Effector memory CD8-positive, alpha-beta T cell (primary cell): ENCODE measurements at regions not wholly inside any gene's neighbourhood (a gene's known extent, or its start where the extent isn't known, plus 50 kb on each side); places are given as distances from the start of the nearest gene placed in this dataset.

ENCODE experiments used
- ATAC-seq: fragments of 150-1000 bp; cut with Tn5 transposase; replicated peaks from 2 replicates; pipeline ENCODE4 v1.10.0; 2021; ENCODE audit warnings: mild to moderate bottlenecking, moderate library complexity
- DNase-seq, 3 experiments: peaks; one replicate each; pipeline ENCODE4 v3.0.0; 2021
- H3K27ac Mint-ChIP-seq, 2 donors: one replicate each; pipeline ENCODE4 v1.8.0; 2022; ENCODE audit warnings: mild to moderate bottlenecking in 2 of 2, mixed read lengths in 2 of 2, moderate library complexity in 2 of 2
- H3K27me3 Mint-ChIP-seq, 2 donors: one replicate each; pipeline ENCODE4 v1.8.0; 2022; ENCODE audit warnings: mixed read lengths in 2 of 2
- H3K36me3 Mint-ChIP-seq: one replicate; pipeline ENCODE4 v1.8.0; 2022; ENCODE audit warnings: mild to moderate bottlenecking, moderate library complexity, mixed read lengths; ENCODE audit not compliant: insufficient read depth
- H3K4me1 Mint-ChIP-seq, 2 donors: one replicate each; pipeline ENCODE4 v1.8.0; 2022; ENCODE audit warnings: low read depth in 2 of 2, mixed read lengths in 2 of 2
- H3K4me3 Mint-ChIP-seq, 2 donors: one replicate each; pipeline ENCODE4 v1.8.0; 2022; ENCODE audit warnings: mild to moderate bottlenecking in 2 of 2, mixed read lengths in 2 of 2, moderate library complexity in 2 of 2
- H3K9me3 Mint-ChIP-seq, 2 donors: one replicate each; pipeline ENCODE4 v1.8.0; 2022; ENCODE audit warnings: mixed read lengths in 2 of 2

DNA sequence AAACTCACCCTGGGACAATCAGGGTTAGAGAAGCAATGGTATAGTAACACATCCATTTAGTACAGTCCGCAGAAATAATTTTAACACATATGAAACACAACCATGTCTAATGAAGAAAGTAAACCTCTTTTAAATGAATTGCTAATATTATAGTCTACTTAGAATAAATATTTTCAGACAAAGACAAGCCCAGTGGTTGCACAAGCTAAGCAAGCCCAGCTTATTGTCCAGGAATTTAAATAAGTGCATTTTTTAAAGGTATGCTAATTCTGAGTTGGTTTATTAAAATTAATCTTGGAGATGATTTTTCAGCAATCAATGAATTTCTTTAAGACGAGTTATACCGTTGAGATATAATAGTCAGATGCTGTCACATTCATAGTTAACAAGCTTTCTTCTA lies 118.8 kb upstream of the BLID start:
- no peak overlapping the region for H3K4me3 Mint-ChIP-seq
- no peaks in the 10 kb centered on the region for H3K4me1 Mint-ChIP-seq
- H3K27ac Mint-ChIP-seq, result no peak overlapping the region
- no peaks in the 10 kb centered on the region for H3K36me3 Mint-ChIP-seq
- peaks cover 0 to 5% of the 10 kb centered on the region in 2 donors for H3K27me3 Mint-ChIP-seq
- ATAC-seq, result no peak
- DNase-seq, result no peak
- H3K9me3 Mint-ChIP-seq, result peaks cover 0 to 2% of the 10 kb centered on the region in 2 donors

DNA sequence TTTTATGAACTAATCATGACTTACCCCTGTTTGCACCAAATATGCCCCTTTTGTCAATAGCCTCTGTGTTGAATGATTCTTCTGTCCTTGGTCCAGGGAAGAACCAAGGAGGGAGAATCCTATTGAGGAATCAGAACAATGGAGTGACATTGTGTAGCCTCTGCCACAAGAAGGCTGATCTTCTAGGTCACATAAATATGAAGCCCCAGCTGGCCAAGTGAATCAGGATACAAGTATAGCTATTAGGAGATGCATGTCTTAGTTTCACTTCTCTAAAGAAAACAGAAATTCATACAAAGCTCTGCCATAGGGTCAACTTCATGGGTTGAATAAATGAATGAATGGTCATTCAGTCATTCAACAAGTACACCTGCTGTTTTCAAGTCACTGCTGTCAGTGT lies 118.2 kb upstream of the BLID start:
- no peaks in the 10 kb centered on the region for H3K4me1 Mint-ChIP-seq
- H3K27ac Mint-ChIP-seq, result no peak overlapping the region
- H3K9me3 Mint-ChIP-seq, result peaks cover 0 to 2% of the 10 kb centered on the region in 2 donors
- no peak overlapping the region for H3K4me3 Mint-ChIP-seq
- no peaks in the 10 kb centered on the region for H3K36me3 Mint-ChIP-seq
- H3K27me3 Mint-ChIP-seq, result no peaks in the 10 kb centered on the region
- ATAC-seq, result no peak
- no peak for DNase-seq

DNA sequence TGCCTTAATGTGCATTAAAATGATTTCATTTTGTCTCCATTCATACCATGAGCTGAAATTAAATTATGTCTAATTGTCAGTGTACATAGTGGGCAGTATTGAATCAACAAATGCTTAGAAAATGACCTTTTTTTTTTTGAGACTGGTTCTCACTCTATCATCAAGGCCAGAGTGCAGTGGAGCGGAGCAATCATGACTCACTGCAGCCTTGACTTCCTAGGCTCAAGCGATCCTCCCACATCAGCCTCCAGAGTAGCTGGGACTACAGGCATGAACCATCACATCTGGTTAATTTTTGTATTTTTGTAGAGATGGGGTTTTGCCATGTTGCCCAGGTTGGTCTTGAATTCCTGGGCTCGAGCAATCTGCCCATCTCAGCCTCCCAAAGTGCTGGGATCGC lies 117.0 kb upstream of the BLID start:
- DNase-seq, result no peak
- H3K27me3 Mint-ChIP-seq, result no peaks in the 10 kb centered on the region
- H3K4me3 Mint-ChIP-seq, result no peak overlapping the region
- no peak for ATAC-seq
- no peaks in the 10 kb centered on the region for H3K36me3 Mint-ChIP-seq
- H3K9me3 Mint-ChIP-seq, result no peaks in the 10 kb centered on the region
- no peaks in the 10 kb centered on the region for H3K4me1 Mint-ChIP-seq
- H3K27ac Mint-ChIP-seq, result no peak overlapping the region

DNA sequence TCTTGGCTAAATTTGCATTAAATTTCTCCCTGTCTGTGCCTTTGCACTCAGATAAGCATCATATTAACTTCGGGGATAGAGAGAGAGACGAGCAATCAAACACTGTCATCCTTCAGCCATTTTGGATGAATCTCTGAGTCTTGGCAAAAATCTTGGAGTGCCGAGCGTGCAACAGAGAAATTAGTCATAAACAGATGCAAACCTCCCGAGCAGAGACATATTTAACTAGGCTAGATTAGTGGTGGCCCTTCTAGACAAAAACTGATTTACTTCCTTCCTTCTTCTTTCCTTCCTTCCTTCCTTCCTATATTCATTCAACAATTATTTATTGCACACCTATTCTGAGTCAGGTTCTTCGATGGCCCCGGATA lies 114.4 kb upstream of the BLID start:
- H3K4me1 Mint-ChIP-seq, result no peaks in the 10 kb centered on the region
- H3K36me3 Mint-ChIP-seq, result no peaks in the 10 kb centered on the region
- no peak overlapping the region for H3K4me3 Mint-ChIP-seq
- H3K27ac Mint-ChIP-seq, result no peak overlapping the region
- ATAC-seq (no peak), DNase-seq (no peak)
- no peaks in the 10 kb centered on the region for H3K27me3 Mint-ChIP-seq
- H3K9me3 Mint-ChIP-seq, result no peaks in the 10 kb centered on the region

DNA sequence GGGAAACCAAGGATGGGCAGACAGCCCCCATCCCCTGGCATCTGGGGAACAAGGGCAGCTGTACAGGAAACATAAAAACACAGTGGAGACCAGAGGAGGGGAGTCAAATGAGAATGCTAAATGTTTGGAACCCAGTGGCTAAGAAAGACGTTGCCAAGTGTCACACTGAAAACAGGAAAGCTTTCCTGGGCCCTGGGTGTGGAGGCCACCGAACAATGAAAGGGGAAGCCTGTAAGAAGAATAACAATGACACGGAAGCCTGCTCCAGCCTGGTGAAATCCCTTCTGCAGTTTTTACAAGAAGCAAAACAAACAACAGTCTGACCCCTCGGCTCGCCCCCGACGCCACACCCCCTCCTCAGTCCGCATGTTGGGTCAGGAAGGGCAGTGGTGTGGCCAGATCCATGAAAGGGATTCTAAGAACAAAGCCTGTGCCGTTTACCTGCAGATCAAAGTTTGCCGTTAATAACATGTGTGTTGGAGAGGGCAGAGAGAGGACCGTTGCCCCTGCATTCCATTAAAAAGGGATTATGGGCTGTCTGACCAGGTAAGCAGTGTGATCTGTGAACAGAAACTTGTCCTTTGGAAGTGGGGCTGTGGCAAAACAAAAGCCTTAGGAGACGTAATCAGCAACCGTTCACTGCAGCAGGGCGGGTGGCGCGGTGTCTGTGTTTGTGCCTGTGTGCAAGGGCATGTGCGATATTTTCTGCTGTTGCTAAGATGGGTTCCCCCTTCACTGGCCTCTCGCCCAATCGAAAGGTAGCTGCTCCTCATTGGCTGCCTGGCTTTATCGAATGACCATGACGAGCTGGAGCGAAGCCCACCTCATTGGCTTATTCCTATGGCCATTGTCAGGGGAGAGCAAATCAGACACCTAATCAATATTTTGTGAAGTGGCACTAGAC lies 113.7 kb upstream of the BLID start:
- H3K4me1 Mint-ChIP-seq, result no peaks in the 10 kb centered on the region
- ATAC-seq, result no peak
- H3K36me3 Mint-ChIP-seq, result no peaks in the 10 kb centered on the region
- no peaks in the 10 kb centered on the region for H3K9me3 Mint-ChIP-seq
- H3K27ac Mint-ChIP-seq, result no peak overlapping the region
- no peak for DNase-seq
- H3K27me3 Mint-ChIP-seq, result no peaks in the 10 kb centered on the region
- H3K4me3 Mint-ChIP-seq, result no peak overlapping the region

DNA sequence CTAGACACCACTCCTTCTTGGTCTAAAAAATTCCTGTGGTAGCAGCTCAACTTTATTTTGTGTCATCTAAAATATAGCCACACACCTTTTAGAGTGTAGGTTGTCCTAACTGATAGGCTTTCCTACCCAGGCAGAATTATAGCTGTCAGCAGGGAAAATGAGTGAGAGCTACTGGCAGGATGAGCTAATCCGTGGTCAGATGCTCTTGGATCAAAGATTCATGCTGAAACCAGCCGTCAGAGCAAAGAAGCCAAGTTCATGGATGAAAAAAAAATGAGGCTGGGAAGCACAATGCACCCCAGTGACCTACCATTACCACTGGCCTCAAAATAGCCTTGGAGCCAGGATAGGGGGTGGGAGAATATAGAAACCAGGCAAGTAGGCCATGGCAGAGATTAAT lies 113.1 kb upstream of the BLID start:
- Mint-ChIP-seq H3K36me3 (no peaks in the 10 kb centered on the region), H3K27ac (no peak overlapping the region), H3K4me1 (no peaks in the 10 kb centered on the region), H3K27me3 (no peaks in the 10 kb centered on the region), H3K4me3 (no peak overlapping the region), H3K9me3 (no peaks in the 10 kb centered on the region)
- DNase-seq (no peak), ATAC-seq (no peak)

DNA sequence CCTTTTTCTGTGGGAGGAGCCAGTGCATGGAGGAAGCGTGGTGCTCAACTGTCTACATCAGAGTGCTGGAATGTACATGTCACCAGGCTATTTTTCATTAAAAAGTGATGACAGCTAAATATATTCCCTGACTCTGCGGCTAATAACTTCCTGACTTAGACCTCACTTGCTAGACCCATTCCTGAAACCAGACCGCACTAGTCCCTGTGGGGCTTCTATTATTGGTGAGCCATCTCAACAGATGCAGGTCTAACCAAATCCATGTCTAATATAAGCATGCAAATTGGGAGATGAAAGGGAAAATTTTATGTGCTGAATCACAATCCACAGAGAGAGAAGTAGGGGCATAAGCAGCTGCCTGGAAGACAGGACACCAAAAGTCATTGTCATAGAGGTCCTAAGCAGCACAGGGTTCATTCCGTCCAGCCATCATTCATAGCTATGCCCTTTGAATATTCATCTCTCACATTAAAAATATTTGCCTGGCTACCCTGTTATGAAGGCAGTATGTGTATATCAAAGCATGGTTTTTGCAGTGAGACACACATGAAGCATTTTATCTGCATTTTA lies 110.9 kb upstream of the BLID start:
- Mint-ChIP-seq H3K9me3 (no peaks in the 10 kb centered on the region), H3K4me1 (no peaks in the 10 kb centered on the region), H3K4me3 (no peak overlapping the region), H3K27me3 (peaks cover 0 to 4% of the 10 kb centered on the region in 2 donors), H3K36me3 (no peaks in the 10 kb centered on the region), H3K27ac (no peak overlapping the region)
- no peak for DNase-seq
- no peak for ATAC-seq

DNA sequence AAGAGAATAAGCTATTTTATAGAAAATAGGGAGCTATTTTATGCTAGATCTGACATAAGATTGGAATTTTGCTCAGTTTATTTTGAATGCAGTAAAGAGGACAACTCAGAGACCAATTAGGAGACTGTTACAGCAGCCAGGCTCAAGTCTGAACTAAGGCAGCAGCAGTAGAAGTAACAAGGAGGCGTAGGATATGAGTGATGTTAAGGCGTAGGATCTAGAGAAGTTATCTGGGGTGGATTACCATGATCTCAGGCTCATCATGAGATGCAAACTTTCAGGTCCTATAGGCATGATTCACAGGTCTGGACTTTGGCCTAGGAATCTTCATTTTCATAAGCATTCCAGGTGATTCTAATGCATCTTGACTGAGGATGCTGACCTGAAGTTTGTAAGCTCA lies 108.9 kb upstream of the BLID start:
- no peak overlapping the region for H3K27ac Mint-ChIP-seq
- peaks cover 0 to 4% of the 10 kb centered on the region in 2 donors for H3K27me3 Mint-ChIP-seq
- ATAC-seq (no peak), DNase-seq (no peak)
- H3K4me1 Mint-ChIP-seq, result no peaks in the 10 kb centered on the region
- H3K36me3 Mint-ChIP-seq, result no peaks in the 10 kb centered on the region
- H3K4me3 Mint-ChIP-seq, result no peak overlapping the region
- H3K9me3 Mint-ChIP-seq, result no peaks in the 10 kb centered on the region

DNA sequence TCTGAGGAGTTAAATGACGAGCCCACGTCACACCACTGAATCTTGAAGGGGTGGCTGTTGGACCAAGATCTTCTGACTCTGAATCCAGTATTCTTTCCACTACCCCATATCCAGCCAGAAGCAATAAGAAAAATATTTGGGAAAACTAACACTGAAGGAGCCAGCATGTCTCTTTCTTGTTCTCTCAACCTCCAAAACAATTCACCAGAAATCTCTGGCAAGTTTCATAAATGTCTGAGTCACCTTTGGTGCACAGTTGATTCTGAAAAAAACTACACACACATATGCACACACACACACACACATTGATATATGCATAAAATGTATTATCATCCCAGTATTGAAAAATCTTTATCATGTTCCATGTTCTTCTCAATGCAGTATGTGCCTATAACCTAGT lies 104.3 kb upstream of the BLID start:
- H3K4me3 Mint-ChIP-seq, result no peak overlapping the region
- no peak overlapping the region for H3K27ac Mint-ChIP-seq
- peaks cover 0 to 14% of the 10 kb centered on the region in 2 donors for H3K27me3 Mint-ChIP-seq
- ATAC-seq (no peak), DNase-seq (no peak)
- H3K9me3 Mint-ChIP-seq, result no peaks in the 10 kb centered on the region
- no peaks in the 10 kb centered on the region for H3K36me3 Mint-ChIP-seq
- no peaks in the 10 kb centered on the region for H3K4me1 Mint-ChIP-seq

DNA sequence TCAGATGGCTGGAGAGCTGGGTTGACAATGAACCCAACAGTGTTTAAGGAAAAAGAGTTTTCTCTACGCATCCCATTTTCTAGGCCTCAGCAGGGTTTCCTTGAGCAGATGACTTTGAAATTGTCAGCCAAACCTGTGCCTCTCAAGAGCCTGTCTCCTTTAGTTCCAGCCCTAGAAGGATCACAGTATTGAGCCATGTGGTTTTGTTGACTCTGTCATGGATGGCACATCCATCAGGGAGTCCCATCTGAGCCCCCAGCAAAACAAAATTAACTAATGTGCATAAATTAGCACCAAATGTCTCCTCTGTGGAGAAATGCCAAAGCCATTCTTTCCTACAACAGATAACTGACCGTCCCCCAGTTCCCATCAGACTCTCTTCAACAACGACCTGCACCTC lies 103.8 kb upstream of the BLID start:
- no peaks in the 10 kb centered on the region for H3K4me1 Mint-ChIP-seq
- no peak overlapping the region for H3K27ac Mint-ChIP-seq
- ATAC-seq, result no peak
- no peaks in the 10 kb centered on the region for H3K9me3 Mint-ChIP-seq
- peaks cover 0 to 14% of the 10 kb centered on the region in 2 donors for H3K27me3 Mint-ChIP-seq
- no peaks in the 10 kb centered on the region for H3K36me3 Mint-ChIP-seq
- no peak overlapping the region for H3K4me3 Mint-ChIP-seq
- no peak for DNase-seq

DNA sequence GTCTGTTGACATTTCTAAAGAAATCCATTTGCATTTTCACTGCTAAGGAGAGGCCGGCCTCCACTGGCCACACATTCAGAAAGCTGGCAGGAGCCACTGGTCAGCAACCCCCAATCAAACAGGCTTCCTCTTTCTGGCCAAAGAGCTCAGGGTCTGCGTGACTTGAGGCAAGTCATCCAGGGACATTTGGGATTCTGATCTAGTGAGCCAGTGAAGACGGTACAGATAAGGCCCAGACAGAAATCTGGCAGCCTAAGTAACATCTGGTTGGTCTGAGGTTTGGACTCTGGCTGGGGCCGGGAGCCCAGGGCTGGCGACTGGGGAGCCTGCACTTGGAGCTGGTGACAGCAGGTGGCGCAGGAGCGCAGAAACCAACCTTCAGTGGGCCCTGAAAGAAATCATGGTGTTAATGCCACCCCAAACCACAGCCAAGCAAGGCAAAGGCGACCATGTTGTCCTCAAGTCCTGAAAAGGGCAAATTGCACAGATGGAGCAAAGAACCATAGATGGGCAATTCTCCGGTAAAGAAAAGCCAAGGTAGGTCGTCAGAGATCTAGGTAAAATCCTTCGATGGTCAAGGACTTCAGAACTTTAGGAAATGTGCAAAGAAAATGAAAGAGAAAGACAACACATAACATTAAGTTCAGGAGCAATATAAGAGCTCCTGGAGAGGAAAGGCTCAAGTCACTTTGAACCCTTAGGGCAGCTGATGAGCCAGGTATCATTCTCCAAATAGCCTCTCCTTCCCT lies 99.4 kb upstream of the BLID start:
- Mint-ChIP-seq H3K36me3 (no peaks in the 10 kb centered on the region), H3K27ac (no peak overlapping the region), H3K4me1 (no peaks in the 10 kb centered on the region), H3K9me3 (no peaks in the 10 kb centered on the region), H3K4me3 (no peak overlapping the region), H3K27me3 (peaks cover 0 to 10% of the 10 kb centered on the region in 2 donors)
- no peak for ATAC-seq
- no peak for DNase-seq

DNA sequence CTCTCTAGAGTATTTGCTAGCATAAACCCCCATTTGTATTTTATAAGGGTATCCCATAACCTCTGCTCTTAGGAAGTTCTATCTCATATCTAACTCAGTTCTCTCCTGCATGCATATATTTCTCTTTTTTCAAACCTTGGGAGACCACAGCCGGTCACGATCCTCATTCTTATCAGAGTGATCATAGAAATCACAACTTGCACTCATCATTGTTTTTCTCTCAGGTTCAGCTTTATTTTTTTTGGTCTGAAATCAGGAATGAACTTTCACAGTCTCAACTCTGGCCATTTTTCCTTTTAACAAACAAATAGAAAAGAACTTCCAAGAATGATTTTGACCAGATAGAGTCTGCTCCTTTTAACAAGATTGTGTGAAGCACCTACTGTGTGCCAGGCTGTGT lies 98.6 kb upstream of the BLID start:
- H3K9me3 Mint-ChIP-seq, result no peaks in the 10 kb centered on the region
- no peaks in the 10 kb centered on the region for H3K36me3 Mint-ChIP-seq
- peaks cover 0 to 10% of the 10 kb centered on the region in 2 donors for H3K27me3 Mint-ChIP-seq
- H3K27ac Mint-ChIP-seq, result no peak overlapping the region
- no peak for DNase-seq
- no peak overlapping the region for H3K4me3 Mint-ChIP-seq
- H3K4me1 Mint-ChIP-seq, result no peaks in the 10 kb centered on the region
- no peak for ATAC-seq

DNA sequence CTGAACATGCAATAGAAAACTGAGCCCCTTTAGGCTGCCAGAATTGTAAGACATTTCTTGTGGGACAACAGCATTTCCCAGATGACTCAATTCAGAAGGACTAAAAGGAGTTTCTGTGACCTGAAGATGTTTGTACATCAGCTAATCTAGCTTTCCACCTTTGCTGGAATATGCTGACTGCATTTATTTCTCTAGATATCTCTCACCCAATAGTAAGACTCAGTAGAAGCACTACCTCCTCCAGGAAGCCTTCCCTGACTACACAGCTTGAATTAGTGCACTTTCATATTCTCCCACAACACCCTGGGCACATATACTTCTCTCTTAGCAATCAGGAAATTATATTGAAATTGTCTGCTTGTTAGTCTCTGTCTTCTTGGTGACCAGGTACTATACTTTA lies 98.1 kb upstream of the BLID start:
- no peak for DNase-seq
- no peak overlapping the region for H3K27ac Mint-ChIP-seq
- no peak for ATAC-seq
- peaks cover 0 to 10% of the 10 kb centered on the region in 2 donors for H3K27me3 Mint-ChIP-seq
- H3K4me3 Mint-ChIP-seq, result no peak overlapping the region
- no peaks in the 10 kb centered on the region for H3K36me3 Mint-ChIP-seq
- H3K9me3 Mint-ChIP-seq, result no peaks in the 10 kb centered on the region
- H3K4me1 Mint-ChIP-seq, result no peaks in the 10 kb centered on the region

DNA sequence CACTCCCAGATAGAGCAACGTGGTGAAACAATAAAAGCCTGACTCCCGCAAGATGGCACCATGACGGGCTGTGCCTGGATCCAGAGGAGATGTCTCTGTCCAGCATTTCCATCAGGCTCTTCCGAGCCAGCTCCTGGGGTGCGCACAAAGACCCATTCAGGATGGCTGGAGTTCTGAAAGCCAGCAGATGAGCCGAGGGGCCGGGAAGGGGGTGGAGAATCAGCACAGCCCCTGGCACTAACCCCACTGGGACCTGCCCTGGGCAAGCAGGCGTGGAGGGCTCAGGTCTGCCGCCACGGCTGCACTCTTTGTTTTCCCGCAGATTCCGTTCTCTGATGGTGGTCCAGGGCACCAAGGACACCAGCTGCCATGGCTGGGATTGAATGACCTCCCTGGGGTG lies 97.2 kb upstream of the BLID start:
- H3K36me3 Mint-ChIP-seq, result no peaks in the 10 kb centered on the region
- H3K4me3 Mint-ChIP-seq, result no peak overlapping the region
- no peak overlapping the region for H3K27ac Mint-ChIP-seq
- no peak for DNase-seq
- peaks cover 0 to 9% of the 10 kb centered on the region in 2 donors for H3K27me3 Mint-ChIP-seq
- no peaks in the 10 kb centered on the region for H3K9me3 Mint-ChIP-seq
- no peaks in the 10 kb centered on the region for H3K4me1 Mint-ChIP-seq
- no peak for ATAC-seq
